GM18517 (cell line): ENCODE measurements at regions not wholly inside any gene's neighbourhood (a gene's known extent, or its start where the extent isn't known, plus 50 kb on each side); places are given as distances from the start of the nearest gene placed in this dataset.
A peak's percentile ranks its signal among the peaks of the same experiment; 100 is the strongest.

Source experiments
- ATAC-seq: cut with Tn5 transposase; IDR thresholded peaks from one replicate; pipeline ENCODE4 v1.9.1; 2021; ENCODE audit warnings: mild to moderate bottlenecking, moderate library complexity; ENCODE audit not compliant: unreplicated experiment

GRCh38 chr5:107219993-107220392 lies 450.7 kb downstream of the EFNA5 start:
- ATAC-seq, result no peak

DNA sequence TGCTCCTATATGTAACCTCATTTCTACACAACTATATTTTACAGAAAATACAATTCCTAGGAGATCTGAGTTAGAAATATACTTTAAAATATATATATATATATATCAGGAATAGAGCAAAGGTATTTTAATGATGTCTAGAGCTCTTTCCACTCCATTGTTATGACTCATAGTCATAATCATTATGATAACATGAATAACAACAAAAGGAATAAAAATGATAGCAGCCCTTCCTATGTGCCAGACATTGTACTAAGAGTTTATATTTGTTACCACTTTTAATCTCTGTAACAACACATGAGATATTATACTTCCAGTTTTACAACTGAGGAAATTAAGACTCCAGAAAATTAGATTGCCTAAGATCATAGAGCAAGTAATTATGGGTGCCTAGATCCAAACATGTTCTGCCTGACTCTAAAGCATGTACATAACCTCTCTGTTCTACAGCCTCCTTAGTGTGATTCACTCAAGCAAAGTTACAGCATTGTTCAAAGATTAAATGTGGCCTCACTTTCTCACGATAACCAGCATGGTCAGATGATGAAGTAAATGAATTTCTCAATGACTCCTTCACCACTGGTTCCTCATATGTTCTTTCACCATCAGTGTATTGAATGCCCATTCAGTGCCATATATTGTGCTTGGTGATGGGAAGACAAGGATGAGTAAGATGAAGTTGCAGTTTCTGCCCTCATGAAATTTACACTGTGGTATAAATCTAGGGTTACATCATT lies 452.1 kb downstream of the EFNA5 start:
- ATAC-seq, result no peak

DNA sequence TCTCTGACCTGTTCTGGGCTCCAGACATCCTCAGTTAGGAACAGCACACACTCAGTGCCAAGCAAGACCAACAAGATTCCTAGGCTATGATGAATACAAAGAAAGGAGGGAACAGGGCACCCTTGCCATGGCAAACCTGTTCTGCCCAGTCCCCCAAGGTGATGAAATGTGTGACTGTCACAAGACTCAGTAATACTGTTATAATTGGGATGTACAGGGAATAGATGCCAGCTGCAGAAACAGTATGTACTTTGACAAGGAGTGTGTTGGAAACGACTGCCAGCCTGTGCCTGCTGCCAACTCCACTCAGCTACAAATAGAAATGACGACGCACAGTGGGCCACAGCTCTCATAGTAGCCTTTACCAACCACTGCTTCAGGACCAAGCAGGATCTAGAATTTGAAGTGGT lies 453.0 kb downstream of the EFNA5 start:
- ATAC-seq, result no peak

GRCh38 chr5:107216587-107216986 lies 454.1 kb downstream of the EFNA5 start:
- ATAC-seq, result peak; percentile 48

DNA sequence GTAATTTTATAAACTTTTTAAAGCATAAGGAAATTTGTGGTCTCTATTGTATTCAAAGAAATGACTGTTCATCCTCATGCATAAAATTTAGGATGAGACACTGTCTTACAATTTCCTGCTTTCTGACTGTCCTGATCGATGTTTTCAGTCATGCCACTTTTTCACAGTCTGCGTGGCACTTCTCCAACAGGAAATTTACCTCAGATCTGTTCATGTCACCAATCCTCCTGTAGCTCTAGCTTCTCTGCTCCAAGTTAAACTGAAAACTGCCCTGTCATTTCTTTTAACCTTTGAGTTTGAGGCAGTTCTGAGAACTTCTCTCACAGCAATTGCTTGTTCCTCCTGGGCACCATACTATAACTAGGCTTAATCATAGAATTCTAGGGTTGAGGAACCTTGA lies 455.1 kb downstream of the EFNA5 start:
- ATAC-seq, result no peak

- no peak for ATAC-seq
These were observed 457.7 kb downstream of the EFNA5 start for GRCh38 chr5:107213025-107213424.

GRCh38 chr5:107211630-107212029 lies 459.1 kb downstream of the EFNA5 start:
- no peak for ATAC-seq

DNA sequence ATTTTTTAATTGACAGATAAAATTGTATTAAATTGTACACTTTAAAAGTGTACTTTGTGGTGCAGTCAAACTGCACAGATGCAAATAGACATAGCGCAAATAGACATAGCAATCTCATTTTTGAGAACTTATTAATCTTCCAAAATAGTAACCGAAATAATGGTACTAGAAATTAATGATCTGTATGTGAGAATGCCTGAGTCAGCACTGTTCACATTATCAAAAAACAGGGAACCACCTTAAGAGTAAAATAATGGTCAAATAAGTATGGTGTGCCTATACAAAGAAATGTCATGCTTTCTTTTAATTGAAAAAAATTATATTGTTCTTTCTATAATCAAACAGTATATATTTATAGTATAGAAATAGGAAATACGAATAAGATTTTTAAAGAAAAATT lies 461.9 kb downstream of the EFNA5 start:
- no peak for ATAC-seq

GRCh38 chr5:107204413-107204812 lies 466.3 kb downstream of the EFNA5 start:
- ATAC-seq, result no peak

DNA sequence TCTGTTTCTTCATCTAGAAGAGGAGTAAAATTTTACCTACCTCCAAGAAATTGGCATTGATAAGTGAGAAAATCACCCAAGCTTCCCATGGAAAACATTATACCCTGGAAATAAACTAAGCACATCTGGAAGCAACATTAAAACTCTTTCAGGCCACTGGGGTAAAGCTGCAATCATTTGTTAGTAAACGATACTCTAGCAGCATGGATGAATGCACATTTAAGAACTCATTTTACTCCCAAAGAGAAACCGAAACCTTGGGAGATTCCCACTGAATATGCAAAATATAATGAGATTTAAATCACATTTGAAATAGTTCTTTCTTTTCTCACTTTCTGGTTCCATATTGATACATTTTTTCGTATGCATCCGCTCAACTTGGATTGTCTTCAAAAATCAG lies 467.5 kb downstream of the EFNA5 start:
- no peak for ATAC-seq

DNA sequence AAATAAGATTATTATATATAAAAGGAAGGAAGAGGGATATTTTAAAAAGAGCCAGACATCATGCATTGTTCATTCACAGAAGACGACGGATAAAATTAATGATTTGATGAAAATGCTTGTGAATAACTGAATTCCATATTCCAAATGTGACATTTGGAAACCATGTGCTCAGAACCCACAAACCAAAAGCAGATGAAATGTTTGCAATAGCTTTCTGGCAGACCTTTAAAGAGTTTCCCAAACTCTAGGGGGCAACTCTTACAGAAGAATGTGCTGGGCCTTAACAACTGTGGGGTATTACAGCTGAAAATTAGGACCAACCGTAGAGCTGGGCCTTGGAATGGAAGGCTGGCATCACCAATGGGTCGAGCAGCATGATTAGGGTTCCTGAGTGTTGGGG lies 471.0 kb downstream of the EFNA5 start:
- no peak for ATAC-seq

GRCh38 chr5:107196500-107197059 lies 474.2 kb downstream of the EFNA5 start:
- no peak for ATAC-seq

DNA sequence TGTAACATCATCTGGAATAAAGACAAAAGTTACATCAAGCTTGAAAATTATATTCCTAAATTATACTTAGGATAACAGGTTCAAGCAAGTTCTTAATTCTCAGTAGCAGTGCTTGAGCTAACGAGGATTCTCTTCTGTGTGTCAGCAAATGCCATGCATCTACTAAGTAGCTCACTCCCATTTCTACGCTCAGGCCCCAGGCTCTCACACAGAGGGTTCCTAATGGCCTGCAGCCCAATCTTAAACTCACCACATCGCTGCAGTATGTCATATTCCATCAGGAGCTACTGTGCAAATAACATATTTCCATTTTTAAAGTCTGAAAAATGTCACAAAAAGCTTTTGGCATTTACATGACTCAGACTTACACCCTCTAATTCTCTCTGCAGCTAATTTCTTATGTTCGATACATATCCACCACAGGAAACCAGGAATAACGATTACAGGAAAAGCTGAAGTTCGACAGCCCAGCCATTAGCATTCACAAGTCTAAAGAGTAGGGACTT lies 474.8 kb downstream of the EFNA5 start:
- ATAC-seq, result no peak

DNA sequence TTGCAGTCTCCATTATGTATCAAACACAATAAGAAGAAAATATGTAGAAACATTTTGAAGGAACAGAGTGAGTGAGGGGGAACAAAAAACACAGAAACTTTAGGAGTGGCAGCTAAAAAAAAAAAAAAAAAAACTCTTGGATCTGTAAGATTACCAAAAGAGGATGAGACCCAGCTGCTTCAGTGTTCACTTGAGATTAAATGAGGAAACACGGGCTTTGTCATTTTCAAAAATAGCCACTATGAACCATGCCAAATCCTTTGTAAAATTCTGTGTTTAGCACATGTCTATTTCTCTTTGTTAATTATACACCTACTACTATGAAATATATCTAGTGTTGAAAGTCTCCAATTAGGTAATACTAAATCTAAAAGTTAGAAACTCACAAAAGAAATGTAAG lies 485.9 kb downstream of the EFNA5 start:
- ATAC-seq, result no peak

DNA sequence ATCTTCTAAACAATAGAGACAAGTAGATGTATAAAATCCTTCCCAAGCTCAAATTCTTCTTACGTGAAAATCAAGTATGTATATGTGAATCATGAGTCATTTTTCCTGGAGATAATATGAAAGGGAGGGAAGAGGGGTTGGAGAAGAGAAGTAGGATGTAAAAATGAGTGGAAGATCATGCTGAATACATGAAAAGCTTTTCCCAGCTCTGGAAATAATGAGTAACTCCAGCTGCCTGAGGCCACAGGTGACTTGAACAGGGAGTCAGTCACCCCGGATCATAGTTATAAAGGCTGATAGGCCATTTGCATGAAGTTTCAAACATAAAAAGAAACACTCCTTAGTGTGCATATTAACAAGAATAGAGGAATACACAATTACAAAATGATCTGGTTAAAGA lies 486.7 kb downstream of the EFNA5 start:
- ATAC-seq, result no peak

DNA sequence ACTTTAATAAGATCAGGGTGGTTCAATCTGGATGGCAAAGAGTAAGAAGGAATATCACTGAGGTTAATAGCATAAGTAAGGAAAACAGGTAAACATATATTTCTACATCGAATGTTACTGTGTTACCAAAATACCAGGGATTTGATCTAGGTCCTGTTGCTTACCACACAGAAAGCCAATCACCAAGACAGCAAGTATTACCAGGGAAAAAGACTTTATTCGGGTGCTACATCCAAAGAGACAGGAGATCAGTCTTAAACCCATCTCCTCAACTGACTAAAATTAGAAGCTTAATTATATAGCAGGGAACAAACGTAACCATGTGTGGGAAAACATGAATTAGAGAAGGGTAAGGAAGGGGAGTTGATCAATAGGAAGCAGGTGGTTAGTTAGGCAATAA lies 500.1 kb downstream of the EFNA5 start:
- ATAC-seq, result no peak

DNA sequence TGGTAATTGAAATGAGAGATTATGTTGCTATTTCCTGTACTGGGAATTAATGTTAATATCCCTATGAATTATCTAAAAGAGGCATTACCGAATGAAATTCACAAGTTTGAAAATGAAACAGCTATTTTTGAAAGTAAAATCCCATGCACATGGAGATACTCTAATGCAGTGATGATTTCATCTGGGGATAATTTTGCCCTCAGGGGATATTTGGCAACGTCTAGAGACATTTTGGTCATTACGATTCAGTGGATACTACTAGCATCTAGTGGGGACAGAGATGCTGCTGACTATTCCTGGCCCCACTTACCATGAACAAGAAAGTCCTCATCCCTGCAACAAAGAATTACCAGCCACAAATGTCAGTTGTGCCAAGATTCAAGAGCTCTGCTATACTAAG lies 500.9 kb downstream of the EFNA5 start:
- no peak for ATAC-seq

DNA sequence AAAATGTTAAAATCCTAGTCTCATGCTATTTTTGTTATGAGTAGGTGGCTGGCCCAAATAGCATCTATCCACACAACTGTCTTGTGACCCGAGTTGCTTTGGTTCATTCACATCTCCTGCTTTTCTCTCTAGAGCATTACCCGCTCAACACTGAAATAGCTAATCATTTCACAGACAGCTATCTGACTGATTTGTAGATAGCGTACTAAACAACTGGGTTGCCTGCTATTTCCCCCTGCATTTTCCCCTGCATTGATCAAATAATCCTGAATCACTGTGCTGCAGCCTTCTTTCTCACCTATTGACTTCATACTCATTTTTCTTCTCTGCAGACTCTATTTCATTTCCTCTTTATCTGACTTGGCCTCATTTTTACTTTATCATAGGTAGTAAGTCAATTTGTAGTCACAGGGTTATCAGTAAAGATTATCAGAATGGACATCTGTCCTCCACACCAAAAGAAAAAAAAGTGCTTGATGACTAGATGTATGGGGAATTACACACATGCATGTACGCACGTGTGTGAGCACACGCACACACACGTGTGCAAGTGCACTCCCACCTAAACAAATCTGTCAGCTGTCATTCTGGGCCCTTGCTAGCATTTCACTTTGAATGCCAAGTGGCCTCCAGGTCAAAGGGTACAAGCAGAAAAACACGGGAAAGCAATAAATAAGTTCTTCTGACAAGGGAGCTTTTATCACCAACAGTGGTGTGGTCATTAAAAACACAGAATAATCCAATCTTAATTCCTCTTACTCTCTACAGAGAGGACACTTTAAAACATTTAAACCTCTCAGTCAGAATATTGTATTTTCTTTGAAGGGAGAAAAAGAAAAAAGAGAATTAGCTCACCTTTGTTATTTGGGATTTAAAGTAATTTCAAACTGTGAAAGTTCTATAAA lies 501.6 kb downstream of the EFNA5 start:
- ATAC-seq, result no peak

DNA sequence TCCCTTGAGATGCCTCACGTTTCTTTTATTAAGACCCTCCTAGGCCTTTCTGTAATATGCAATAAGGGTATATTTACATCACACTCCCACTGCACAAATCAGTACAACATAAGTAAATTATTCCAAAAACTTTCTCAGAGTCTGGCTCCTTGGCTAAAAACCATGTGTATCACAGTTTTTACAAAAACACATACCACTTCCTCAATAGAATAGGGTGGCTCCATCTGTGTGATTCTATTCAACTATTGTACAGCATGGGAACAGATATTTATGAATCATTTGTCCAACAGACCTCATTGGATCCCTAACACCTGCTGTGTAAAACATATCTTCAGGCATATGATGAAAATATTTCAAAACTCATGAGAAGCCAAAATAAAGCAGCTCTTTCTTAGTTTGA lies 502.7 kb downstream of the EFNA5 start:
- no peak for ATAC-seq

DNA sequence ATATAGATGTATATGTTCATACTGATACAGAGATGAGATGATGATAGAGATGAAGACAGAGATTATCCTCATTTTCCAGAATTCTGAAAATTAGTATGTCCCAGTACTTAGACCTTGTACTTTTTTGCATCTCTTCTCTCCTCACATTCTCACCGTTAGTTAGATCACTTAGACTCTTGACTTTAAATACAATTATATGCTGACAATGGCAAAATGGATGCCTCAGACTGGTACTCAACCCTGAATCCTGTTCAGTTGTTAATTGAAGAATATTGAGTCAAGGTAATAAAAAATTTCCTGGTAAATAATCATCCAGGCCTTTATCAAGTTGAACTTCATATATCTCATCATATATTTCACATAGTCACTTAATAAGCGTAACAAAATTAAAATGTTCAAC lies 505.4 kb downstream of the EFNA5 start:
- ATAC-seq, result no peak

GRCh38 chr5:107157809-107158208 lies 512.9 kb downstream of the EFNA5 start:
- no peak for ATAC-seq

DNA sequence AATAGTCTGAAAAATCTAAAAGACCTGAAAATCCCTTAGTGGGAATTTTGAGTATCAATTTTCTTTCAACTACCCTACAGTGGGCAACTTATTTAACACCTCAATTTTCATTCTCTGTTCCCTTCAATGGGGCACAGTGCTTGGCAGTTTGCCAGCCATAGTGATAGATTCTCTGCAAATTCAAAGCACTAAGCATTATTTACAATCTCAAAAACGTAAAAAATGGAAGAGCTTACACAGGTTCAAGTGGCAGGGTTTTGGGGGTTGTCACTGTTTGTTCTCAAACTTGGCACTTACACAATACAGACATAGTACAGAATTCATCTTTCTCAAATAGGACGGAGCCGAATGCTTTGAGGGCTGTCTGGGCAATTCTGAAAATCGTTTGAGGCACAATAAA lies 515.0 kb downstream of the EFNA5 start:
- ATAC-seq, result no peak
